Ovary (tissue), 3 donors: ENCODE measurements at regions not wholly inside any gene's neighbourhood (a gene's known extent, or its start where the extent isn't known, plus 50 kb on each side); places are given as distances from the start of the nearest gene placed in this dataset.

Experiments used
- CTCF ChIP-seq, 3 donors: fragments of 450-650 bp in 2 of 3; fragments of 200-600 bp in 1 of 3; IDR thresholded peaks; one replicate each; pipeline versions ENCODE4 v1.5.1 to v1.8.0; 2016 to 2022; ENCODE audit warnings: antibody characterized with exemption in 3 of 3, mild to moderate bottlenecking in 1 of 3
- EP300 ChIP-seq: sonication (generic); formaldehyde crosslinking; IDR thresholded peaks from one replicate; pipeline ENCODE4 v1.6.1; 2017; ENCODE audit warnings: antibody characterized with exemption
- POLR2A ChIP-seq: fragments of 450-650 bp; IDR thresholded peaks from one replicate; pipeline ENCODE4 v1.6.1; 2017; ENCODE audit warnings: antibody characterized with exemption, mild to moderate bottlenecking, moderate library complexity
- donor health status: DM: no; HTN: no; CAD: no.

- TF ChIP-seq CTCF (IDR thresholded peaks at IDR 0.05) (no peak), POLR2A (no peak), EP300 (no peak)
These were observed 327.9 kb upstream of the KHDRBS2 start for GRCh38 chr6:62613928-62614327.
